ENCODE measurements at regions not wholly inside any gene's neighbourhood (a gene's known extent, or its start where the extent isn't known, plus 50 kb on each side); places are given as distances from the start of the nearest gene placed in this dataset.

DNA sequence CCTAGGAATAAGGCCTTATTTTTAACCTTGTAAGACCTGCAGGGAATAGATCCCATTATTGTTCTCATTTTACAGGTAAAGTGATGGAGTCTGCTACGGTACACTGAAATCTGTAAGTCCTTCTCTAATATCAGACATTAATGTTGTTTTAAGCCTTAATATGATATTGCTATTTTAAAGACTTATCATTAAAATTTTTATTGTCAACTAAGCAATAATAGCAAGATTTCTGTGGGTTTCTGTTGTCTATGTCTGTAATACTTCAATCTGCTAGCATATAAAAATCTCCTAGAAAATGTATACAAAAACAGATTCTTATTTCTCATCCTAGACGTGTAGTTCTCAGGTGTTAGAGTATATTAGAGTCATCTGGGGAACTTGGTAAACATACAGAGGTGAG is 317.5 kb upstream of the TENM4 start:
- no peaks in the 10 kb centered on the region for H3K36me3 ChIP-seq (ENCODE audit: control insufficient read depth, insufficient read depth, low read length)
- TF ChIP-seq, protein P1, sequence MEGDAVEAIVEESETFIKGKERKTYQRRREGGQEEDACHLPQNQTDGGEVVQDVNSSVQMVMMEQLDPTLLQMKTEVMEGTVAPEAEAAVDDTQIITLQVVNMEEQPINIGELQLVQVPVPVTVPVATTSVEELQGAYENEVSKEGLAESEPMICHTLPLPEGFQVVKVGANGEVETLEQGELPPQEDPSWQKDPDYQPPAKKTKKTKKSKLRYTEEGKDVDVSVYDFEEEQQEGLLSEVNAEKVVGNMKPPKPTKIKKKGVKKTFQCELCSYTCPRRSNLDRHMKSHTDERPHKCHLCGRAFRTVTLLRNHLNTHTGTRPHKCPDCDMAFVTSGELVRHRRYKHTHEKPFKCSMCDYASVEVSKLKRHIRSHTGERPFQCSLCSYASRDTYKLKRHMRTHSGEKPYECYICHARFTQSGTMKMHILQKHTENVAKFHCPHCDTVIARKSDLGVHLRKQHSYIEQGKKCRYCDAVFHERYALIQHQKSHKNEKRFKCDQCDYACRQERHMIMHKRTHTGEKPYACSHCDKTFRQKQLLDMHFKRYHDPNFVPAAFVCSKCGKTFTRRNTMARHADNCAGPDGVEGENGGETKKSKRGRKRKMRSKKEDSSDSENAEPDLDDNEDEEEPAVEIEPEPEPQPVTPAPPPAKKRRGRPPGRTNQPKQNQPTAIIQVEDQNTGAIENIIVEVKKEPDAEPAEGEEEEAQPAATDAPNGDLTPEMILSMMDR (conservative IDR thresholded peaks at IDR 0.05): no peak
- no peaks in the 10 kb centered on the region for H3K9me3 ChIP-seq (ENCODE audit: control insufficient read depth, low read length)
- Mint-ChIP-seq H3K27ac (no peak overlapping the region), H3K4me3 (no peak overlapping the region), H3K9me3 (no peaks in the 10 kb centered on the region), H3K27me3 (ENCODE audit: insufficient read depth) (peaks cover 3% of the 10 kb centered on the region), H3K4me1 (peaks cover 9% of the 10 kb centered on the region), H3K36me3 (ENCODE audit: low read depth) (no peaks in the 10 kb centered on the region)
- H3K27me3 ChIP-seq (ENCODE audit: control insufficient read depth, insufficient read depth, low read length, poor library complexity, severe bottlenecking): peaks cover 13% of the 10 kb centered on the region
- no peak for DNase-seq
- WGBS, 2 experiments (ENCODE audit: insufficient coverage in 1 of 2, insufficient read length in 1 of 2): 36% methylated on average over 1 of the region's 2 CpGs; no CpG with 5 or more reads in 1 of the 2 experiments
- H3K27ac ChIP-seq (ENCODE audit: low read depth, low read length): no peak overlapping the region
- no peaks in the 10 kb centered on the region for H3K4me1 ChIP-seq (ENCODE audit: control insufficient read depth, insufficient read depth, low read length)
- no peak overlapping the region for H3K4me3 ChIP-seq (ENCODE audit: low read length)
- no peak overlapping the region for H3K9ac ChIP-seq (ENCODE audit: extremely low read depth, low read length, poor library complexity, severe bottlenecking)

DNA sequence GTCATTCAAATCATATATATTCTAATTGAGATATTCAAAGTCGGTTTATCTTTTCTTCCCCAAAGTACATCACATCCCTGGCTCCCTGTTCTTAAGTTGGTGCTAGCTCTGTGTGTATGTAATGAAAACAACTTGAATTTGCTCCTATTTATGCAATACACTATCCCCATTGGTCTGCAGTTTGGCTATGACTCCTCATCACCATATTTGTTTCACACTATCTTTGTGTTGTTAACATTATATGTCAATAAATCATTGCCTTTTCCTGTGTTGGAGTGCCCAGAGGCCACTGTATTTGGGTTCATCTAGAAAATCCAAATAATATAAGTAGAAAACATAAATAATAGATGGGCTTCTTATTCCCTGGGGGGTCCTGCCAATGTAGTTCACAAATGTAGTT is 306.6 kb upstream of the TENM4 start:
- Histone ChIP-seq H3K27me3 (ENCODE audit: control insufficient read depth, insufficient read depth, low read length, poor library complexity, severe bottlenecking) (peaks cover 28% of the 10 kb centered on the region), H3K4me1 (ENCODE audit: control insufficient read depth, insufficient read depth, low read length) (no peaks in the 10 kb centered on the region), H3K4me3 (ENCODE audit: low read length) (no peak overlapping the region), H3K9me3 (ENCODE audit: control insufficient read depth, low read length) (no peaks in the 10 kb centered on the region), H3K36me3 (ENCODE audit: control insufficient read depth, insufficient read depth, low read length) (no peaks in the 10 kb centered on the region), H3K9ac (ENCODE audit: extremely low read depth, low read length, poor library complexity, severe bottlenecking) (no peak overlapping the region), H3K27ac (ENCODE audit: low read depth, low read length) (no peak overlapping the region)
- Mint-ChIP-seq H3K36me3 (ENCODE audit: low read depth) (no peaks in the 10 kb centered on the region), H3K4me1 (peaks cover 9% of the 10 kb centered on the region), H3K9me3 (no peaks in the 10 kb centered on the region), H3K4me3 (no peak overlapping the region), H3K27me3 (ENCODE audit: insufficient read depth) (peaks cover 26% of the 10 kb centered on the region), H3K27ac (no peak overlapping the region)
- TF ChIP-seq, protein P1 (conservative IDR thresholded peaks at IDR 0.05): no peak
- no CpG with 5 or more reads among the region's 1 CpG for WGBS, 2 experiments (ENCODE audit: insufficient coverage in 1 of 2, insufficient read length in 1 of 2)
- DNase-seq: no peak

DNA sequence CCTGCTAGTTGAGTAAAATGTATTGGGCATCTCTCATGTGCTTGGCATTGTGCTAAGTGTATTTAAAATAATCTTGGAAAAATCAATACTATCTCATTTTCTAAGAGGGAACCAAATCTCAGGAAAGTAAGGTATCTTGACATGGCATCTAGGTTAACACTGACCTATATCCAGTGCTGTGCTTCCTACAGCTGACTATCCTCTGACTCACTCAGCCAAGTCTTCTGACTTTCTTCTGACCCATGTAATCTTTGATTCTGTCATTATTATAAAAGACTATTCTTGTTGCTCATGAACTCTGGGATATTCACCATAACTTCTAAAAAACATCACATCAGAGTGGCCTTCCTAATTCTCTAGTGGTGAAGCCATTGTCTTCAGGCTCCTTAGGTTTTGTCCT is 304.1 kb upstream of the TENM4 start:
- Histone ChIP-seq H3K36me3 (ENCODE audit: control insufficient read depth, insufficient read depth, low read length) (no peaks in the 10 kb centered on the region), H3K4me3 (ENCODE audit: low read length) (no peak overlapping the region), H3K27me3 (ENCODE audit: control insufficient read depth, insufficient read depth, low read length, poor library complexity, severe bottlenecking) (peaks cover 28% of the 10 kb centered on the region), H3K27ac (ENCODE audit: low read depth, low read length) (no peak overlapping the region), H3K4me1 (ENCODE audit: control insufficient read depth, insufficient read depth, low read length) (no peaks in the 10 kb centered on the region), H3K9ac (ENCODE audit: extremely low read depth, low read length, poor library complexity, severe bottlenecking) (no peak overlapping the region), H3K9me3 (ENCODE audit: control insufficient read depth, low read length) (no peaks in the 10 kb centered on the region)
- Mint-ChIP-seq H3K9me3 (no peaks in the 10 kb centered on the region), H3K4me3 (no peak overlapping the region), H3K27me3 (ENCODE audit: insufficient read depth) (peaks cover 27% of the 10 kb centered on the region), H3K36me3 (ENCODE audit: low read depth) (no peaks in the 10 kb centered on the region), H3K4me1 (peaks cover 12% of the 10 kb centered on the region), H3K27ac (no peak overlapping the region)
- TF ChIP-seq, protein P1 (conservative IDR thresholded peaks at IDR 0.05): no peak
- DNase-seq: no peak

Measured in endodermal cell (in vitro differentiated cells).